ENCODE measurements at regions not wholly inside any gene's neighbourhood (a gene's known extent, or its start where the extent isn't known, plus 50 kb on each side); places are given as distances from the start of the nearest gene placed in this dataset.

GRCh38 chr1:86289746-86290145, 106.4 kb downstream of the ODF2L start:
- DNase-seq (ENCODE audit: low read depth, low spot score) (no peak), FAIRE-seq (no peak), ATAC-seq (no peak)
- Histone ChIP-seq H4K20me1 (ENCODE audit: control insufficient read depth, insufficient read depth) (no peaks in the 10 kb centered on the region), H3K36me3 (ENCODE audit: control insufficient read depth in 2 of 2, insufficient read depth in 2 of 2, low read length in 1 of 2) (no peaks in the 10 kb centered on the region), H3K27ac (ENCODE audit: control insufficient read depth, insufficient read depth) (no peak overlapping the region), H3K79me2 (ENCODE audit: control insufficient read depth, insufficient read depth, low read length) (no peaks in the 10 kb centered on the region), H3K9me3 (replicated peaks; ENCODE audit: control insufficient read depth, insufficient read depth, low read length) (no peaks in the 10 kb centered on the region), H3K27me3 (replicated peaks in 1 of 2; ENCODE audit: control insufficient read depth in 2 of 2, insufficient read depth in 2 of 2, low read length in 1 of 2) (no peaks in the 10 kb centered on the region), H3K4me3 (no peak overlapping the region), H3K9ac (ENCODE audit: control insufficient read depth, insufficient read depth, low read length) (no peak overlapping the region), H3K4me2 (ENCODE audit: control insufficient read depth, insufficient read depth) (no peak overlapping the region), H2AFZ (ENCODE audit: control insufficient read depth, low read depth, low read length) (no peak overlapping the region), H3K4me1 (ENCODE audit: control insufficient read depth, insufficient read depth, low read length) (no peaks in the 10 kb centered on the region)
- ChIA-PET POLR2A (no interaction called here), SMC1A (ENCODE audit: uncharacterized antibody, unreplicated experiment) (no interaction called here), RAD21 (ENCODE audit: unreplicated experiment) (no interaction called here), CTCF (no interaction called here)
- in situ Hi-C loops (cut with MboI) (no loop called here), intact Hi-C loops (cut with micrococcal nuclease; ENCODE audit: unreplicated experiment) (no loop called here)
- TF ChIP-seq IKZF2 (IDR thresholded peaks at IDR 0.05) (no peak), BCL3 (IDR thresholded peaks at IDR 0.05; ENCODE audit: borderline replicate concordance, insufficient read depth, low read depth, low read length, poor library complexity, severe bottlenecking) (no peak), USF1 (IDR thresholded peaks at IDR 0.05; ENCODE audit: borderline replicate concordance, extremely low read length, insufficient read depth, low read depth, low read length) (no peak), PBX3 (IDR thresholded peaks at IDR 0.05; ENCODE audit: insufficient replicate concordance, low read depth, low read length) (no peak), MTA3 (IDR thresholded peaks at IDR 0.05; ENCODE audit: borderline replicate concordance, low read length) (no peak), HDAC6 (IDR thresholded peaks at IDR 0.05; ENCODE audit: unreplicated experiment) (no peak), TCF3 (IDR thresholded peaks at IDR 0.05; ENCODE audit: borderline replicate concordance, insufficient read depth, low read depth, low read length) (no peak), NFYA (IDR thresholded peaks at IDR 0.05; ENCODE audit: borderline replicate concordance, low read depth, low read length) (no peak), ZNF384 (IDR thresholded peaks at IDR 0.05; ENCODE audit: borderline replicate concordance, low read depth, low read length) (no peak), CEBPB (IDR thresholded peaks at IDR 0.05; ENCODE audit: borderline replicate concordance in 1 of 2, low read depth in 2 of 2, low read length in 2 of 2) (no peak)
- no TSS peak for BruUV-seq (replicated peaks)
- whole genome bisulfite sequencing (ENCODE audit: insufficient coverage, insufficient replicate concordance, low lambda C conversion rate, missing lambda C conversion rate), result 0% methylated on average over 1 of the region's 1 CpG
